ENCODE measurements at regions not wholly inside any gene's neighbourhood (a gene's known extent, or its start where the extent isn't known, plus 50 kb on each side); places are given as distances from the start of the nearest gene placed in this dataset.

DNA sequence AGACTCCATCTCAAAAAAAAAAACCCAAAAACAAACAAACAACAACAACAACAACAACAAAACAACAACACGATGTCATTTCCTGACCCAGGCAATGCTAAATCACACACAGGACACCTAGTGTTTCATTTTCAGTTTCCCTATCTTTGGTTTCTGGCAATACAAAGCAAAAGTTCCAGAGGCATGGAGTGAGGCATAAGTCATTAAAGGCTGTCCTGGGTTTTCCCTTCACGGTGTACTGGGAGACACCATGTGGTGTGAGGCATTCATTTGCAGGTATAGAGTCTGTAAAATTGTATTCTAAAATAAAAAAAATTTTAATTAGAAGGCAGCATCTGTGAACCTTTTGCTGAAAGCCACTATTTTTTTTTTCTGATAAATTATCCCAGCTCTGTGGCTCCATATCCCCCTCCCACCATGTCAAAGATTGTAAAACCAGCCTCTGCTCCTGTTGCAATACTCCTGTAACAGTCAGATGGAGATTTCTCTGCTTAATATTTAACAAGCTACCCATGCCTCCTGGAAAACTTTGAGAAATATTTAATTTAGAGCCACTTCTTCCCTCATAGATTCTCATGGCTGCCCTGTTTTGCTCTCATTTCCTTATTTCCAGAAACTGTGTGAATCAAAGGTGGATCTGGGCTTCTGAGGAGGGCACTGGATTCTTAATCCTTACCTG is 324.6 kb downstream of the MCTP2 start:
- in situ Hi-C loops (cut with MboI; ENCODE audit: low pct_unique_long_range_greater_than_20kb, low sequenced_read_pairs, unreplicated experiment): no loop called here
- TF ChIP-seq, protein P1, sequence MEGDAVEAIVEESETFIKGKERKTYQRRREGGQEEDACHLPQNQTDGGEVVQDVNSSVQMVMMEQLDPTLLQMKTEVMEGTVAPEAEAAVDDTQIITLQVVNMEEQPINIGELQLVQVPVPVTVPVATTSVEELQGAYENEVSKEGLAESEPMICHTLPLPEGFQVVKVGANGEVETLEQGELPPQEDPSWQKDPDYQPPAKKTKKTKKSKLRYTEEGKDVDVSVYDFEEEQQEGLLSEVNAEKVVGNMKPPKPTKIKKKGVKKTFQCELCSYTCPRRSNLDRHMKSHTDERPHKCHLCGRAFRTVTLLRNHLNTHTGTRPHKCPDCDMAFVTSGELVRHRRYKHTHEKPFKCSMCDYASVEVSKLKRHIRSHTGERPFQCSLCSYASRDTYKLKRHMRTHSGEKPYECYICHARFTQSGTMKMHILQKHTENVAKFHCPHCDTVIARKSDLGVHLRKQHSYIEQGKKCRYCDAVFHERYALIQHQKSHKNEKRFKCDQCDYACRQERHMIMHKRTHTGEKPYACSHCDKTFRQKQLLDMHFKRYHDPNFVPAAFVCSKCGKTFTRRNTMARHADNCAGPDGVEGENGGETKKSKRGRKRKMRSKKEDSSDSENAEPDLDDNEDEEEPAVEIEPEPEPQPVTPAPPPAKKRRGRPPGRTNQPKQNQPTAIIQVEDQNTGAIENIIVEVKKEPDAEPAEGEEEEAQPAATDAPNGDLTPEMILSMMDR (IDR thresholded peaks at IDR 0.05; ENCODE audit: extremely low read depth, insufficient read depth, missing control alignments): no peak
- DNase-seq (ENCODE audit: low spot score): no peak

DNA sequence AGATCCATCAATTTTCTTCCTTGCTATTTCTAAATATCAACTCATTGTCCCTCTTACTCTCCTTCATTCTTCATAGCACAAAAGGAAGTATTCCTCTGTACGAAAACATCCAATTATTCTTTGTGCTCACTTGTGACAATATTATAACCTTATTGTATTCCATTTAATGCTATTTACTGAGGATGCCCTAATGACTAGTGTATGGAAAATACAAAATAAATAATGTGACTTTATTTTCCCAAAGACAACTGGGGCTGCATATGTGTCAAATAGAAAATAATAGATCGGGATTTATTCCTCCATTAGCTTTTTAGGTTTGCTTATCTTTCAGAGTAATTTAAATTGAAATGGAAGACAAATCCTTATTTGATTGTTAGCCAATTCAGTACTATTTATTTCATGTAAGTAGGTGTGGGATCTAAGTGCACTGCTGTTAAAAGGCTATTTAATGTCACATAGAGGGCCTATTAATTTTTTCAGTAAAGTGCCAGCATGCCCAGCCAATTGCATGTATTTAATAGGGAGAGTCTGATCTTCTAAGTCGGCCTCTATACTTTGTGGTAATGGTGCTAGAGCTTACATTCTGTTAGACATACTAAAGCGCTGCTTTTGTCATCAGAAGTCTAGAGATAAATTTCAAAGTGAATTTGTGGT is 329.8 kb downstream of the MCTP2 start:
- no peak for DNase-seq (ENCODE audit: low spot score)
- TF ChIP-seq, protein P1 (IDR thresholded peaks at IDR 0.05; ENCODE audit: extremely low read depth, insufficient read depth, missing control alignments): no peak
- in situ Hi-C loops (cut with MboI; ENCODE audit: low pct_unique_long_range_greater_than_20kb, low sequenced_read_pairs, unreplicated experiment): no loop called here

DNA sequence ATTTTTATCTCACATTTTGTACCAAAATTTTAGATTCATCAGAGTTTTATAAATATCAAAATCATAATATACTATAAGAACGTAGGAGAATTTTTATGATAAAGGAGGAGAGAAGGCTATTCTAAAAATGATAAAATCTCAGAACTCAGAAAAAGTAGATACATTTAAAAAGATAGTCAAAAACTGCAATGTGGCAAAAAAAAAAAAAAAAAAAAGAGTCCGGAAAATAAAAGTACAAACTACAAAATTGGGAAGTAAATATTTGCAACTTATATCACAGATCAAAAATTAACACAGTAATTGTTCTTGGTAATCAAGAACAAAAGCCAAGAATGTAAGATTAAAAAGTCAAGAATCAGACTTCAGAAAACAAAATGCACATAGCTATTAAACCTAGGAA is 332.1 kb downstream of the MCTP2 start:
- TF ChIP-seq, protein P1 (IDR thresholded peaks at IDR 0.05; ENCODE audit: extremely low read depth, insufficient read depth, missing control alignments): no peak
- no peak for DNase-seq (ENCODE audit: low spot score)
- in situ Hi-C loops (cut with MboI; ENCODE audit: low pct_unique_long_range_greater_than_20kb, low sequenced_read_pairs, unreplicated experiment): no loop called here

DNA sequence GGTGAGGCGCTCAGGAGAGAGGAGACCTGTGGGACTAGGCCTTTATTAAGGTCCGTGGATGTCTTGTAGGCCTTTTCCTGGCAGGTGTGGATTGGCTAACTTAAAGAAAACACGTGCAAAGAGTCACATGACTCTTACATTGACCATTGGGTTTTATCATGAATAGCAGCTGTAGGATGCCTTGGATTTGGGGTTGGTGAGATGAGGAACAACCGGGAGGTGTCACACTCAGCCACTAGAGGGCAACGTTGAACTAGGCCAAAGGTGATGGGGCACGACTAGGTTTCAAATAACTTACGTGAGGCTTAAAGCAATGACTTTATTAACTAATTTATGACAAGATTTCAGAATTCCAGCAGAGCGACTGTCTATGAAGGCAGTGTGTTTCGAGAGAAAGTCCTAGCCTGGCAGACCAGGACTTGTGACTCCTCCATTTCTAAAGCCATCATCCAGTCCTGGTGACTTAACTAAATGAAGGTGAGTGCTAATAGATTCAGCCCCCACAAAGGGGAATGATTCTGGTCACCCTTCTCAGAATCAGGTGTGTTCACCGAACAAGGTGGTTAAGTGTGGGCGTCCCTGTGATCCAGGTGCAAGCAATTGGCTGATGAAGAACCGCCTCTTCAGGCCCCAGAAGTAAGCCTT is 345.6 kb downstream of the MCTP2 start:
- TF ChIP-seq, protein P1 (IDR thresholded peaks at IDR 0.05; ENCODE audit: extremely low read depth, insufficient read depth, missing control alignments): peak; percentile 81
- DNase-seq (ENCODE audit: low spot score): peak; percentile 9
- in situ Hi-C loops (cut with MboI; ENCODE audit: low pct_unique_long_range_greater_than_20kb, low sequenced_read_pairs, unreplicated experiment): loop anchor here (25.0 kb wide), 1 partner anchor 710 kb away; no protein-coding TSS in a partner anchor

DNA sequence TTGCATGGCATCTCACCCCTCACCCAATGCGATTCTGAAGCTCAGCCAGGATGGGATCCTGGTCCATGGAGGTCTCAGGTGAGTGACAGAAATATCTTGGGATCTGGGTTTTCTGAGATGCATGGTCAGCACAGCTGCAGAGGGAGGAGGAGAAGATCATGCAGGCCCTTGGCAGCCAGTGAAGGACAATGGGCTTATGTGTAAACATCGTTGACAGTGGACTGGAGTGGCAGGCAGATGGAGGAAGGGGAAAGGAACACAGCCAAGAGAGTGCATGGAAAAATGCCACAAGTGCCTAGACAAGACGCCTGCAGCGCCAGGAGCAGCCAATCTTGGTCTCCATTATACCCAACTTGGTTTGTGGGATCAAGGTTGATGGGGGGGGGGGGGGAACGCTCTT is 347.9 kb downstream of the MCTP2 start:
- DNase-seq (ENCODE audit: low spot score): no peak
- TF ChIP-seq, protein P1 (IDR thresholded peaks at IDR 0.05; ENCODE audit: extremely low read depth, insufficient read depth, missing control alignments): no peak
- in situ Hi-C loops (cut with MboI; ENCODE audit: low pct_unique_long_range_greater_than_20kb, low sequenced_read_pairs, unreplicated experiment): loop anchor here (25.0 kb wide), 1 partner anchor 708 kb away; no protein-coding TSS in a partner anchor

DNA sequence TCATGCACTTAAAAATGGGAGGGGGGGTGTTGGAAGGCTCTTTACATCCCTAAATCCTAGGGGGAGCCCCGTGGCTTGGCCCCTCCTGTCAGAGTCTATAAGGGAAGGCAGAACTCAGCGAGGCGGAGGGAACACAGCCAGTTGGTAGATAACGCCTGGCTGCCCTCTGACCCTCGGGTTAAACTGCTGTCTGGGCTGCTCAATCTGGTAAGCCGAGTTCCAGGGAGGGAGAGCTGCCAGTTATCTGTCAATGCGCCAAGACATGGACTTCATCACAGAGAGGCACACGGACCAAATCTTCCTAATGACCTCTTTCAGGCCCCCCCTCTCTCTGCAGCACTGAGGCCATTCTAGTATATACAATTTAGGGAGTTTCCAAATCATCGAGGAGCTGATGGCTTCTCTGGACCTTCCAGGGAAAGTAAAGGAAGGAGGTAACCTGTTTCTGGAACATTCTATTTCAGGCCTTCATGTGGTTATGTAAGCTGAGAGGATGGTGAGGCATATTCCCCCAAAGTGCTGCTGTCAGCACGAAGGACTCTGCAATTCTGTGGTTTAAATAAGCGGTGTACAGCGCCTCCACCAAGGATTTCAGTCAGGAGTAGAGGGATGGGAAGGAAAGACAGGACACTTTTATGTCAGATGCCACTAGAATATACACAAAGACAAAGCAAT is 349.0 kb downstream of the MCTP2 start:
- TF ChIP-seq, protein P1 (IDR thresholded peaks at IDR 0.05; ENCODE audit: extremely low read depth, insufficient read depth, missing control alignments): no peak
- in situ Hi-C loops (cut with MboI; ENCODE audit: low pct_unique_long_range_greater_than_20kb, low sequenced_read_pairs, unreplicated experiment): loop anchor here (25.0 kb wide), 1 partner anchor 707 kb away; no protein-coding TSS in a partner anchor
- no peak for DNase-seq (ENCODE audit: low spot score)
